BLaER1 treated with 17β-estradiol and CSF1 and Interleukin-3, amounts not matched to agents 10 nM and 100 nM (cell line): ENCODE measurements at regions not wholly inside any gene's neighbourhood (a gene's known extent, or its start where the extent isn't known, plus 50 kb on each side); places are given as distances from the start of the nearest gene placed in this dataset.

ENCODE experiments used
- H3K27ac ChIP-seq, 11 experiments: shearing (Covaris generic); formaldehyde crosslinking; 2 replicates each; pipeline ENCODE4 v1.8.1; 2022
- H3K27me3 ChIP-seq, 11 experiments: shearing (Covaris generic); formaldehyde crosslinking; 2 replicates each; pipeline ENCODE4 v1.8.1; 2022
- H3K36me3 ChIP-seq, 11 experiments: shearing (Covaris generic); formaldehyde crosslinking; 2 replicates each; pipeline ENCODE4 v1.8.1; 2022
- H3K4me1 ChIP-seq, 10 experiments: shearing (Covaris generic); formaldehyde crosslinking; 2 replicates each; pipeline ENCODE4 v1.8.1; 2022
- H3K4me2 ChIP-seq, 11 experiments: shearing (Covaris generic); formaldehyde crosslinking; 2 replicates each; pipeline ENCODE4 v1.8.1; 2022
- H3K4me3 ChIP-seq, 10 experiments: shearing (Covaris generic); formaldehyde crosslinking; 2 replicates each; pipeline ENCODE4 v1.8.1; 2022
- H3K9ac ChIP-seq, 11 experiments: shearing (Covaris generic); formaldehyde crosslinking; 2 replicates each; pipeline ENCODE4 v1.8.1; 2022
- H3K9me3 ChIP-seq, 11 experiments: shearing (Covaris generic); formaldehyde crosslinking; replicated peaks in 1 of 11; 2 replicates each; pipeline ENCODE4 v1.8.1; 2022
- H4K20me1 ChIP-seq, 11 experiments: shearing (Covaris generic); formaldehyde crosslinking; 2 replicates each; pipeline ENCODE4 v1.8.1; 2022
- Cebpa-rat ChIP-seq, 11 experiments: shearing (Covaris generic); IDR thresholded peaks; 2 replicates each; pipeline ENCODE4 v1.8.1; 2022

DNA sequence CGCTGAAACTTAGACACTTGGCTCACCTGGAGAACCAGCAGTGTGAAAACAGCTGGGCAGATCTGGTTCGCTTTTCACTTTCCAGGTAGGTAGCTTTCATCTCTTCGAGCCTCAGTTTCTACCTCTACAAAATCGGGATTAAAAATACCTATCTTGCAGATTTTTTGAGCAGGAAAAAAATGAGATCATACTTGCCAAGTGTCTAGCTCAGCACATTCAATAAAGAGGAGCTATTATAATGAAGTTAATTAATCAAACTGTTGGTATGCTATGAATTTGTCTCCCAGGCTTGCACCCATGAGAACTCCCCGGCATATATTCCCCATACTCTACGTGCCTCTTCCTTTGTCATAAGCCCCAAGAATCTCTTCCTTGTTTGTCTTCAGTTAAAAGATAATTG, 158.6 kb upstream of the LDB2 start:
- no peak overlapping the region for H3K9ac ChIP-seq
- H3K4me1 ChIP-seq: peaks cover 0 to 20% (median 0%) of the 10 kb centered on the region in 10 experiments; a peak in 4 of 20 replicates
- no peak for TF ChIP-seq Cebpa-rat (IDR thresholded peaks at IDR 0.05)

DNA sequence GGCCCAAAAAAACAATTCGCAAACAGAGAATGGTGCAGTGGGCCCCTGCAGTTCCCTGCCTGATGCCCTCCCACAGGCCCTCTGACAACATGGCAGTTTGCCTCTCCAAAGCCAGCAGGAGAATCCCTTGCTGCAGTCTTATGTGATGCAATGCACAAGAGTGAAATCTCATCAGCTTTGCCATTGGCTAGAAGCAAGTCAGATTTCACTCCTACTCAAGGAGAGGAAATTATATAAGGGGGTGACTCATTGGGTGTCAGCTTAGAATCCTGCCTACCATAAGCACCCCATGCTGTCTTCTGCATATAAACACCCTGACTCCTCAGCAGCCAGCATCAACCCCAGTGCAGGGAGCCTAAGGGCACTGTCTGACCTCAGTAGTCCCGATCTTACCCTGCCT, 157.3 kb upstream of the LDB2 start:
- peak overlapping the region in 1 of 11 experiments; percentile 30; a peak in 2 of 22 replicates for H3K4me2 ChIP-seq
- no peaks in the 10 kb centered on the region for H4K20me1 ChIP-seq
- TF ChIP-seq Cebpa-rat (IDR thresholded peaks at IDR 0.05): no peak
- no peak overlapping the region for H3K9ac ChIP-seq
- H3K36me3 ChIP-seq: no peaks in the 10 kb centered on the region
- no peak overlapping the region for H3K4me3 ChIP-seq
- no peaks in the 10 kb centered on the region for H3K9me3 ChIP-seq
- H3K27me3 ChIP-seq: no peaks in the 10 kb centered on the region
- H3K27ac ChIP-seq: no peak overlapping the region
- peaks cover 0 to 20% (median 0%) of the 10 kb centered on the region in 10 experiments; a peak in 4 of 20 replicates for H3K4me1 ChIP-seq

More for the DNA sequence above, 158.6 kb upstream of the LDB2 start:
- no peaks in the 10 kb centered on the region for H4K20me1 ChIP-seq
- H3K27ac ChIP-seq: no peak overlapping the region
- no peaks in the 10 kb centered on the region for H3K27me3 ChIP-seq
- no peak overlapping the region for H3K4me3 ChIP-seq
- no peaks in the 10 kb centered on the region for H3K36me3 ChIP-seq
- H3K4me2 ChIP-seq: no peak overlapping the region
- H3K9me3 ChIP-seq: no peaks in the 10 kb centered on the region; a peak in 1 of 22 replicates

DNA sequence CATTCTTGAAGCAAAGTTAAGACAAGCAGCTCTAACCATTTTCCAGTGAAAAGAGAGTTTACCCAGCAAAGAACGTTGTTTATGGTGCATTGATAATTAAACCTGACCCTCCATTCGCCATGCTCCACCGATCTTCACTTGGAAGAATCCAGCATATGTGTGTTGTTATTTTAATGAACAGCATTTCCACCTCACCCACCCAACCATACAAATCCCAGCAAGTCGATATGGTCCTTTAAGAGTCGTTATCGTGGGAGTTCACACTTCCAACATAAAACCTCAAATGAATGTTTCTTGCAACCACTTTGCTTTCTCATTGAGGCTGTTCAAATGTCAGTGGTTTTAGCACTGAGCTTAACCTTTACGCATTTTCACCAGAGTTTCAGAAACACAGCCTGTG, 147.4 kb upstream of the LDB2 start:
- no peak overlapping the region for H3K27ac ChIP-seq

DNA sequence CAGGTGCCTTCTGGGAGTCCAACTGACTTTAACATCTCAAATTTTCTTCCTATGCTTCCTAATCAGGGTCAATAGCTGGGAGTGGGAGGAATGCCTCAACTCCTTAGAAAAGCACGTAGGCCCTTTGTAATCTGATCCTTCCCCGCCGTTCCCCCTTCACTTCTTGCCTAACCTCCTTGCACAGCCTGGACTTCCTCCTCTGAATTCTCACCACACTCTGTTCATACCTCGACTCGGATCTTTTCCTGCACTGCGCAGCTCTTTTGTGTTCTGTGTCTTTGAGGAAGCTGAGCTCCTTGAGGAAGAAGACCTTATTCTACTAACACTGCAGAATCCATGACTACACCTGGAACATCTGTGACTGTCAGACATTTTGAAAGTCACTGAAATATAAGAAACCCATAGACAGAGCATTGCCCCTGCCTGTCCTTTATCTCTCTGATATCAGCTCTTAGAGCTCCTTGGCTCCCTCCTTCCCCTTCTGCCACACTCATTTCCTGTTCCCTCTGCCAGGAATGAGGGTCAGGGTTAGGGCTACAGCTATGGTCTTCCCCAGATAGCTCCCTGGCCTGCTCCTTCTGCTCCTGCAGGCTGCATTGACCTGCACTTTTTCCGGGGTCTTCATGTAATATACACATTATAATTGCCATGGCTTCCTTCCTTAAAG, 140.2 kb upstream of the LDB2 start:
- TF ChIP-seq Cebpa-rat (IDR thresholded peaks at IDR 0.05): no peak
- no peak overlapping the region for H3K9ac ChIP-seq
- no peaks in the 10 kb centered on the region for H4K20me1 ChIP-seq
- H3K27ac ChIP-seq: no peak overlapping the region
- no peaks in the 10 kb centered on the region for H3K27me3 ChIP-seq
- no peak overlapping the region for H3K4me2 ChIP-seq
- H3K36me3 ChIP-seq: no peaks in the 10 kb centered on the region
- no peak overlapping the region for H3K4me3 ChIP-seq
- H3K4me1 ChIP-seq: no peaks in the 10 kb centered on the region
- H3K9me3 ChIP-seq: no peaks in the 10 kb centered on the region

More for the DNA sequence above, 147.4 kb upstream of the LDB2 start:
- Histone ChIP-seq H3K27me3 (no peaks in the 10 kb centered on the region), H3K9me3 (peaks cover 0 to 5% (median 0%) of the 10 kb centered on the region in 11 experiments; a peak in 1 of 22 replicates), H3K36me3 (no peaks in the 10 kb centered on the region), H4K20me1 (no peaks in the 10 kb centered on the region), H3K4me2 (no peak overlapping the region), H3K9ac (no peak overlapping the region), H3K4me3 (no peak overlapping the region), H3K4me1 (no peaks in the 10 kb centered on the region)
- TF ChIP-seq Cebpa-rat (IDR thresholded peaks at IDR 0.05): no peak

DNA sequence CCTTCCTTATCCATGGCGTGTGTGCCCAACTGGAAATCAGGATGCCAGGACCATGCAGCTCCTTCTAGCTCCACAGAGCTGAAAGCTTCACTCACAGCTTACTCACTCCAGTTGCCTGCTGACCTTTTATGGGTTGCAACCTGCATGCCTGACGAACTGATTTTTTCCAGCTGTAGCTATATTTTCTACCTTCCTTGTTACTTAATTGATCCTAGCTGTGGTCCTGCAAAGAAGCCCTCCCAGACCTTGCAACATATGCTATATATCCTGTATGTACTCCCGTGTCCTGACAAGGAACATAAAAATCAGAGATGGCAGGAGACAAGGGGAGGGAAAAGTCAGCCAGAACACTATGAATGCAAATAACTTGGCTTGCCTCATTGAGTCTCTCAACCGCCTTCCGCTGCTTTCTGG, 135.3 kb upstream of the LDB2 start:
- Histone ChIP-seq H3K4me2 (no peak overlapping the region), H3K36me3 (no peaks in the 10 kb centered on the region), H3K9me3 (no peaks in the 10 kb centered on the region), H3K4me1 (peaks cover 0 to 6% (median 0%) of the 10 kb centered on the region in 10 experiments; a peak in 1 of 20 replicates), H3K9ac (no peak overlapping the region), H4K20me1 (no peaks in the 10 kb centered on the region), H3K4me3 (no peak overlapping the region), H3K27me3 (no peaks in the 10 kb centered on the region), H3K27ac (no peak overlapping the region)
- TF ChIP-seq Cebpa-rat (IDR thresholded peaks at IDR 0.05): no peak

DNA sequence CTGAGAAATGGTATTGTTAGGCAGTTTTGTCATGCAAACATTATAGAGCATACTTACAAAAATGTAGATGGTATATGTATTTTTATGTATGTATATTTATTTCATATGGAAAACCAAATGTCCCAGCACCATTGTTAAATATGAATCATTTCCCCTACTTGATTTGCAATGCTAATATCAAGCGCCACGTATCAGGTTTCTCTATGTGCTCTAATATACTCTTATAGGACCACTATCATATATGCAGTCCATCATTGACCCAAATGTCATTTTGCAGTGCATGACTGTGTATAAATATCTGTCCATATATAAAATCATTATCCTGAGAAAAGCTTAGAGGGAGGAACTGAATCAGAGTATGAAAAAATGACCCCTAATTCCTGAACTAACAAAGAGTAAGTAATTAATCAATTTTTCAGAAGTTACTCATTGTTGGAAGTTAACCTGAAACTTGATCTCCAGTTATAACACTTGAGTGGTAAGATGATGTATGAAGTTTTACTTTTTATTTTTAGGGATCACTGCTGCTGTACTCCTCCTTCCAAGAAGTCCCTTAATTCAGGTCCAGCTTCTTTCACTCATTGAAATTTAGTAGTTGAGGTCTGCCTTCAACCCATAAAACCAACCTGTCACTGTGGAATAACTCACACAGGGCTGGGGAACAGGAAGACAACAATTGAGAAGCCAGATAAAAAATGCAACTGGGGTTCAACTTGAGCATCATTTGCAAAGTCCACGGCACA, 134.8 kb upstream of the LDB2 start:
- TF ChIP-seq Cebpa-rat (IDR thresholded peaks at IDR 0.05): no peak
- H3K9me3 ChIP-seq: no peaks in the 10 kb centered on the region
- H3K27me3 ChIP-seq: no peaks in the 10 kb centered on the region
- H3K36me3 ChIP-seq: no peaks in the 10 kb centered on the region
- H3K4me1 ChIP-seq: peaks cover 0 to 6% (median 0%) of the 10 kb centered on the region in 10 experiments; a peak in 1 of 20 replicates
- no peak overlapping the region for H3K27ac ChIP-seq
- no peak overlapping the region for H3K9ac ChIP-seq
- H3K4me2 ChIP-seq: no peak overlapping the region
- no peaks in the 10 kb centered on the region for H4K20me1 ChIP-seq
- no peak overlapping the region for H3K4me3 ChIP-seq

DNA sequence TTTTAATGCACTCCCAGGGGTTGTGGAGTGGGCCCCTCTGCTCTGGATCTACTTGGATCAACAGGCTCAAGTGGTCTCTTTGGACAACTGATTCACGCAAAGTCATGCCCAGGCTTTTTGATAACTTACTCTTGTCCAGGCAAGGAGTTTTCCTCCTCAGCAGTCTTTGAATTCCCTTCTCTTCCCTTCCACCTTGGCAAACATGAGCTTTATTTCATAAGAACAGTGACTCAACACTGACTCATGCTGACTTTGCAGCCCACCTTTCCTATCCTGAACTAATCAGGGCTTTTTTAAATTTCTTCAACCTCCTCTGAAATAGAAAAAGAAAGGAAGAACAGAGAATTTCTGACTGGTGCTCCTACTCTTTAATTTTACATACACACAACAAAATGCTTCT, 132.1 kb upstream of the LDB2 start:
- no peak overlapping the region for H3K9ac ChIP-seq
- no peak overlapping the region for H3K4me2 ChIP-seq
- H3K9me3 ChIP-seq: no peaks in the 10 kb centered on the region
- H3K4me1 ChIP-seq: peaks cover 0 to 6% (median 0%) of the 10 kb centered on the region in 10 experiments; a peak in 1 of 20 replicates
- H3K36me3 ChIP-seq: no peaks in the 10 kb centered on the region
- H4K20me1 ChIP-seq: no peaks in the 10 kb centered on the region
- H3K27me3 ChIP-seq: no peaks in the 10 kb centered on the region
- TF ChIP-seq Cebpa-rat (IDR thresholded peaks at IDR 0.05): no peak
- H3K27ac ChIP-seq: no peak overlapping the region
- H3K4me3 ChIP-seq: no peak overlapping the region

DNA sequence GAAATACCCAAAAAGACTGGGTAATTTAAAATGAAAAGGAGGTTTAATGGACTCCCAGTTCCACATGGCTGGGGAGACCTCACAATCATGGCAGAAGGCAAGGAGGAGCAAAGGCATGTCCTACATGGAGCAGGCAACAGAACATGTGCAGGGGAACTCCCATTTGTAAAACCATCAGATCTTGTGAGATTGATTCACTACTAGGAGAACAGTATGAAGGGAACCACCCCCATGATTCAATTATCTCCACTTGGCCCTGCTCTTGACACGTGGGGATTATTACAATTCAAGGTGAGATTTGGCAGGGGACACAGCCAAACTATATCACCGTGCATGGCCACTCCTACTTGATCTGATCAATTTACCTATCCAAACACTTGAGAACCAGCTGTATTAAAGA, 131.5 kb upstream of the LDB2 start:
- no peak for TF ChIP-seq Cebpa-rat (IDR thresholded peaks at IDR 0.05)
- Histone ChIP-seq H3K9me3 (no peaks in the 10 kb centered on the region), H3K27me3 (no peaks in the 10 kb centered on the region), H3K36me3 (no peaks in the 10 kb centered on the region), H3K4me1 (peaks cover 0 to 6% (median 0%) of the 10 kb centered on the region in 10 experiments; a peak in 1 of 20 replicates), H3K4me3 (no peak overlapping the region), H3K4me2 (no peak overlapping the region), H3K9ac (no peak overlapping the region), H4K20me1 (no peaks in the 10 kb centered on the region), H3K27ac (no peak overlapping the region)

DNA sequence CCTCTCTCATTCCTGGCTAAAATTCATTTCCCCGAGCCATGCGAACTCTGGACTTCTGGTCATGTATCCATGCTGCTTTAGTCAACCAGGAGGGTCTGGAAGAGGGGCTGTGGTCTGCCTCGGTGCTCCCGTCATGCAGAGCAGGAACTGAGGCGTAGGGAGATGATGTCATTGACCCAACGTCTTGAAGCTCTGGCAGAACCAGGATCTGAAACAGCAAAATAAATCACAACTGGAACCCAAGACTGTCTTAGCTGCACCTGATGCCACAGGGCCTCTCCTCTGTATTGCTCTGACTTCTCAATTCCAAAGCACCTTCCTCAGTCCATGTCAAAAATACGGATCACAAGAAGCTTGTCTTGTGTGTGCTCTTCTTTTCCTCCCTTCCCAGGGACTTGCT, 131.0 kb upstream of the LDB2 start:
- Histone ChIP-seq H3K27ac (no peak overlapping the region), H3K36me3 (no peaks in the 10 kb centered on the region), H3K27me3 (no peaks in the 10 kb centered on the region), H3K9ac (no peak overlapping the region), H3K4me3 (no peak overlapping the region), H4K20me1 (no peaks in the 10 kb centered on the region), H3K9me3 (no peaks in the 10 kb centered on the region), H3K4me1 (peaks cover 0 to 6% (median 0%) of the 10 kb centered on the region in 10 experiments; a peak in 1 of 20 replicates), H3K4me2 (no peak overlapping the region)
- no peak for TF ChIP-seq Cebpa-rat (IDR thresholded peaks at IDR 0.05)
